Hematopoietic multipotent progenitor cell treated with erythropoietin and hydrocortisone succinate and interleukin-3 and kit ligand, for 6 days (in vitro differentiated cells): ENCODE measurements at regions not wholly inside any gene's neighbourhood (a gene's known extent, or its start where the extent isn't known, plus 50 kb on each side); places are given as distances from the start of the nearest gene placed in this dataset.

Experiments used
- DNase-seq: peaks from one replicate; pipeline ENCODE4 v3.0.0-alpha.2; 2015

- no peak for DNase-seq
Measured at GRCh38 chr18:42412896-42413295, 457.9 kb downstream of the PIK3C3 start.

GRCh38 chr18:42413870-42414269 is 458.8 kb downstream of the PIK3C3 start:
- no peak for DNase-seq

- DNase-seq = no peak
Measured at GRCh38 chr18:42414756-42415454, 459.9 kb downstream of the PIK3C3 start.

GRCh38 chr18:42417189-42417588 is 462.2 kb downstream of the PIK3C3 start:
- no peak for DNase-seq

- no peak for DNase-seq
Measured at GRCh38 chr18:42418121-42418520, 463.1 kb downstream of the PIK3C3 start.

- DNase-seq = no peak
Measured at GRCh38 chr18:42425025-42425424, 470.0 kb downstream of the PIK3C3 start.

GRCh38 chr18:42426496-42427015 is 471.5 kb downstream of the PIK3C3 start:
- DNase-seq = no peak

GRCh38 chr18:42429196-42429595 is 474.2 kb downstream of the PIK3C3 start:
- DNase-seq = no peak

- DNase-seq = no peak
Measured at GRCh38 chr18:42436222-42436765, 481.3 kb downstream of the PIK3C3 start.

GRCh38 chr18:42437001-42437400 is 482.0 kb downstream of the PIK3C3 start:
- DNase-seq = no peak

GRCh38 chr18:42437646-42438045 is 482.6 kb downstream of the PIK3C3 start:
- no peak for DNase-seq

- DNase-seq = no peak
Measured at GRCh38 chr18:42442656-42443055, 487.6 kb downstream of the PIK3C3 start.

- no peak for DNase-seq
Measured at GRCh38 chr18:42444349-42444748, 489.3 kb downstream of the PIK3C3 start.

- DNase-seq = no peak
Measured at GRCh38 chr18:42445359-42445758, 490.3 kb downstream of the PIK3C3 start.

- no peak for DNase-seq
Measured at GRCh38 chr18:42446195-42446594, 491.2 kb downstream of the PIK3C3 start.

GRCh38 chr18:42447688-42448087 is 492.7 kb downstream of the PIK3C3 start:
- no peak for DNase-seq

- DNase-seq = no peak
Measured at GRCh38 chr18:42458226-42458625, 503.2 kb downstream of the PIK3C3 start.

- no peak for DNase-seq
Measured at GRCh38 chr18:42459873-42460272, 504.8 kb downstream of the PIK3C3 start.

- DNase-seq = no peak
Measured at GRCh38 chr18:42471885-42472284, 516.9 kb downstream of the PIK3C3 start.

- no peak for DNase-seq
Measured at GRCh38 chr18:42473611-42474010, 518.6 kb downstream of the PIK3C3 start.

GRCh38 chr18:42474577-42474976 is 519.5 kb downstream of the PIK3C3 start:
- DNase-seq = no peak

- DNase-seq = no peak
Measured at GRCh38 chr18:42475157-42475556, 520.1 kb downstream of the PIK3C3 start.

GRCh38 chr18:42477267-42477666 is 522.2 kb downstream of the PIK3C3 start:
- no peak for DNase-seq

- DNase-seq = no peak
Measured at GRCh38 chr18:42480441-42480840, 525.4 kb downstream of the PIK3C3 start.

- DNase-seq = no peak
Measured at GRCh38 chr18:42484648-42485047, 529.6 kb downstream of the PIK3C3 start.
